ENCODE measurements at regions not wholly inside any gene's neighbourhood (a gene's known extent, or its start where the extent isn't known, plus 50 kb on each side); places are given as distances from the start of the nearest gene placed in this dataset.

DNA sequence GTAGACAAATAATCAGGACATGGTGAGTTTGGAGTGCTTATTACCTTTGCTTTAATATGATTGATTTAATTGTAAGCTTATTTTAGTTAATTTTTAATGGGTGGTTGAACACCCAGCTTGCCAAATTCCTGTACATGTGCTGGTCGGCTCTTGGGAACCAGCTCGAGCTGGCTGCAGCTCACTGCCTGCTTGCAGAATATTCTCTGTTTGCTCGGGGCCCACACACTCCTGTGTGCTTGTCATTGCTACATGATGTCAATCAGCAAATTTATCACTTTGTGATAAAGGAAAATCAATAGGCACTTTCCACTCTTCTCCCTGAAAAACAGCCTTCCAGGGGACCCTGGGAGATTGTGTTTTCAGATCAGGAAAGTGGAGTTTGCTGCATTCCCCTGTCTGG lies 141.1 kb upstream of the LHX5 start:
- DNase-seq (ENCODE audit: low spot score): no peak

DNA sequence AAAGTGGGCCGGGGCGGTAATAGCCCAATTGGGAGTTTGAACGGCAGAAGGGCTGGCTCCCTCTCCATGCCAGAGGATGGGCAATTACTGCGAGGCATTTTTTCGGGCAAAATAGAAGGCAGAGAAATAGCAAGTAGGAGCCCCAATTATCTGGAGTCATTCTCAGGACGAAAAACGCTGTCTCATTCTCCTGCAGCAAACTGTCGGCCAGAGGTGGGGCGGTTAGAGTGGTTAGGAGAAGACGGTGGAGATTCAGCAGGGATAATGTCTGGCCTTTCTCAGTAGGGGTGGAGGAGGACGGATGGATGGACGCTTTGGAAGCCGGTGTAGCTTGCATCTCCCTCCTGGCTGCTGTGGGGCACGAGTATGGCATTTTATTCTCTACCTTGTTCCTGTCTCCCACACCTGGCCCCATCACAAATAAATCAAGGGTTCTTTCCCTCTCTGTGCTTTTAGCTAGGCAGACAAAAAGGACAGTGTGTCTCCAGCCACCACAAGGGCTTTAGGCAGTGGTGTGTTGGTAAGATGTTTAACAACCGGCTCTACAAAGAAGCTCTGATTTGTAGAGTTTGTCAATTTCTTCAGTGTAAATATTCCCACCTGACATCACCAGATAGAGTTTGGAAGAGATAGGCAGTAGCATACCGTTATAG lies 140.5 kb upstream of the LHX5 start:
- no peak for DNase-seq (ENCODE audit: low spot score)

DNA sequence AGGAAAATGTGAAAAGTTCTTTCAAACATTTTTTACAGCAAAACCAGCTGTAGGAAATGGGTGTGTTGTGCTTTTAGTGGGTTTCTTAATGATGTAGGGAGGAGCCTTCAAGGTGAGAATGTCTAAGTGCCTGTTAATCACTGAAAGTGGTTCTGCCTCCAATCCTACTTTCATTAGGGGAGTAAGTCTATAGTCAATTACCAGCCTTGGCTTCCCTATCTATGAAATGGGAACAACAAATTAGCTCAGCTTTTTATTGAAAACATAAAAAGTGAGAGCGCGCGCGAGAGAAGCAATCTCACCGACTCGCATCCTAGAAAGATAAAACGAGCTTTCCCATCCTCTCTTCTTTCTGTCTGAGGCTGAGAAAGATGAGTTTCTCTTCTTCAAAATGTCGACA lies 140.0 kb upstream of the LHX5 start:
- DNase-seq (ENCODE audit: low spot score): no peak

DNA sequence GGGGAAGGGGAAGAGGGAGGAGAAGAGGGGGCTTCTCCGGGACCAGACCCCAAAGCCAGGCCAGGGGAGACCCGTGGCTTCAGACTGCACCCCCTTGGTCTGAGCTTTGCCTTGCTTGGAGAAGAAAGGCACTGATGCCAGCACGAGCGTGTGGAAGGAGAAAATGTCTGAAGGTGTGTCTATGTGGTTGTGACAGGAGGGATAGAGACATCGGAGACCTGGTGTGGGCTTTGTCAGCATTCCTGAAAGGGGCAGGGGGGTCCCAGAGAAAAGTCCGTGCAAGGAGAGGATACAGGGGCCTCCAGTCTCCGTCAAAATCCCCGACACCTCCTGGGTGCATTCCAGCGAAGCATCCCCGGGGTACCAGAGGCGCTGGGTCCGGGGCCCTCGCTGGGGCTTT lies 139.0 kb upstream of the LHX5 start:
- DNase-seq (ENCODE audit: low spot score): no peak

DNA sequence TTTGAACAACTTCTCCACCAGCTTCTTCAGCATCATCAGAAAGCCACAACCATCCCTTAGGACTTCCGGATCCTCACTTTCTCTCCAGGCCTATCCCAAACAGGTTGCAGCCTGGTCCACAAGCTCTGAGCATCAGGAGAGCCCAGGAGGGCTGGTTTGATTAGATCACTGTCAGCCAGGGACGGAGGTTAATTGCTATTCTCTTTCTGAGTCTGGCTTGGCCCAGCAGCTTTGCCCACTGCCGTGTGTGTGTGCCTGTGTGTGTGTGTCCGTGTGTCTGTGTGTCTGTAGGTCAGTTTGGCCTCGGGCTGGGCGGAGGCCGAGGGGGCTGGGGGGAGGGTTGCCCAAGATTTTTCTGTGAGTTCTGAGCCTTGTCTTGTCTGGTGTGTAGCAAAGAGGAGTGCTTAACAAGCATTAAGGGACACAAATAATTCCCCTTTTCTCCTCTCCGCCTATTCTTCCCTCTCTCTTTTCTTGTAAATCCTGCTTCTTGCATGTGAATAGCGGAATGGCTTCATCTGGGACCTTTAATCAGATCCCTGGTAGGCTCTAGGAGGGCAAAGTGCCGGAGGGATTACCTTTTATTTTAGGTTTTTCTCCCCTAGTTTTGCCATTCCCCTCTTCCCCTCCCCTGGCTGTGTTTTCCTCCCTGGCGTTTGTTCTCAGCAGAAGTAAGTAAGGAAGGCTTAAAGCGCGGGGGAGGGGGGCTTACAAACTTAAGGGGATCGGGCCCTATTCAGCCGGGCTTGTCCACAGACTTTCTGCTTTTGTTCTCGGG lies 138.2 kb upstream of the LHX5 start:
- DNase-seq (ENCODE audit: low spot score): no peak

DNA sequence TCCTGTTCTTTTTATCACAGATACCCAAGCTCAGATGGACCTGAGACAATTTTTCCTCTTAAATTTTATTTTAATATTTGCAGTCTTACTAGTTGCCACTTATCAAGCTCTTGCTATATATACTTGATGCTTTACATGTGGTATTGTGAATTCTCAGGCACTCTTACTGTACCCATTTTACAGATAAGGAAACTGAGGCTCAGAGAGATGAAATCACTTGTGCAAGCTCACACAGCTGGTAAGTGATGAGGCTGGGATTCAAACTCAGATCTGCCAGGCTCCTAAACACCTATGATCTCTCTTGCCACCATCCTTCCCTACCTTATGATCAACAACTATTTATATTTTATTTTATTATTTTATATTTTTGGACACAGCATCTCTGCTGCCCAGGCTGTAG lies 133.0 kb upstream of the LHX5 start:
- DNase-seq (ENCODE audit: low spot score): no peak

DNA sequence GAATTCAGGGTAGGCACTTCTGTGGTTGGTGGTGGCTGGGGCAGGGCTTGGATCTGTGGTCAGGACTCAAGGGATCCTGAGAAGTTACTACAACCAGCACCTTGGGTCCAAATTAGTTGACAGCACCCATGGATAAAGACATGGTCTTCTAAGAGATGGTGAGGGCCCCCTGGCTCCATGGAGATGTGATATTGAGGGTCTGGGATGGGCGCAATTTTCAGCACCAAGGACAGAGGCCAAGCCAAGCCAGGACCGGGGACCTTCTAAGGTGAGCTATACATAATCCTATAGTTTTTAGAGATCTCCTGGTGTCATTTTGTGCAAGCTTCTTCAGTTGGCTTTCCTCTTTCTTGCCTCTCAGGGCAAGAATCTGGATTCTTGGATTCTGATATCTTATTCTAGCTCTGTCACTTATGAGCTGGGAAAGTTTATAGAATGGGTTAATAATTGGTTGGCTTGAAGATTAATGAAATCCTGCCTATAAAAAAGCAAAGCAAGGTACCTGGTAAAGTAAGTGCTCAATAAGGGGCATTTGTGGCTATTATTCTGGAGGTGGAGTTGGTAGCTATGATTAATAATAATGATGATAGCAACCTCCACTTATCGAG lies 130.1 kb upstream of the LHX5 start:
- no peak for DNase-seq (ENCODE audit: low spot score)

DNA sequence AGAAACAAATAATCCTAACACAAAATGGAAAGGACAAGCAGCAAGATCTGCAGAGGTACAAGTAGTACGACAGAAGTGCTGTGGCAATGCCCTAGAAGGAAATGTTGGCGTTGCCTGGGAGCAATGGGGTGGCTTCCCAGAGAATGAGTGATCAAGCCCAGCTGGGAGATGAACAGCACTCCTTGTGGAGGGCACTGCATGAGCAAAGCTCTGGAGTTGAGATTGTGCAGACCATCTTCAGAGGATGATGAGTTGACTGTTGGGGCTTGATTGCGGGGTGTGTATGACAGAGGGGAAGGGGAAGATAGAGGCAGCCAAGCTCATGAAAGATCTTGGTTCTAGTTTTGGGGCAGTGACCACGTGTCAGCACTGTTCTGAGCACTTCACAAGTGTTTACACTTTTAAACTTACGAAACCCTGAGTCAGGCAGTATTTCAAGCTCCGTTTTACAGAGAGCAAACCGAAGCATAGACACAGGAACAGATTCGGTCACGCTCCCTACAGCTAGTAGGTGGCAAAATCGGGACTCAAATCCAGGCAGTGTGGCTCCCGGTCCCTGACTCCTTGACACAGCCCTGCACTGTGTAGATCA lies 127.2 kb upstream of the LHX5 start:
- DNase-seq (ENCODE audit: low spot score): no peak

DNA sequence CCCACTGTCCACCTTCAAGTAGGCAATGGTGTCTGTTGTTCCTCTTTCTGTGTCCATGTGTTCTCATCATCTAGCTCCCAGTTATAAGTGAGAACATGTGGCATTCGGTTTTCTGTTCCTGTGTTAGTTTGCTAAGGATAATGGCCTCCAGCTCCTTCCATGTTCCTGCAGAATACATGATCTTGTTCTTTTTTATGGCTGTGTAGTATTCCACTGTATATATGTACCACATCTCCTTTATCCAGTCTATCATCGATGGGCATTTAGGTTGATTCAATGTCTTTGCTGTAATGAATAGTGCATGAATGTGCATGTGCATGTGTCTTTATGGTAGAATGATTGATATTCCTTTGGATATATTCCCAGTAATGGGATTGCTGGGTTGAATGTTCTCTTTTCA lies 123.3 kb upstream of the LHX5 start:
- no peak for DNase-seq (ENCODE audit: low spot score)

DNA sequence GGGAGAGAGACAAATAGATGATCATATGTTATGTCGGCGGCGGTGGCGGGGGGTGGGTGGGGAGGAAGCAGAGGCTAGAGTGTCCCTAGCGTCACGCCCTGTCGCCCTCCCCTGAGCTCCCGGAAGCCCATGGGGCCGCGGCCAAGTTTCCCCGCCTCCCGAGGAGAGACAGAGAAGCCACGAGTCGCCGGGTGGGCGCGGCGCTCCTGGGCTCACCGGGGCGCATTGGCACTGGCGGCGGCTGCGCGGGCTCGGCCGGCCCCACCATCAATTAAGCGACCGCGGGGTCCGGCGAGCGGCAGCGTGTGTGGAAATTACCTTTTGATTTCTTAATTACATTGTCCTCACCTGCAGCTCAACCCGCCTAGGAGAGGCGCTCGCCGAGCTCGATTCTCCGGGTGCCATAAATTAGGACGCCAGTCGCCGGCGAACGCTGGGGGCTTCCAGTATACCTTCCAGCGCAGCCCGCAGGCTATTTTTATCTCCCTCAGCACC lies 119.9 kb upstream of the LHX5 start:
- DNase-seq (ENCODE audit: low spot score): no peak

DNA sequence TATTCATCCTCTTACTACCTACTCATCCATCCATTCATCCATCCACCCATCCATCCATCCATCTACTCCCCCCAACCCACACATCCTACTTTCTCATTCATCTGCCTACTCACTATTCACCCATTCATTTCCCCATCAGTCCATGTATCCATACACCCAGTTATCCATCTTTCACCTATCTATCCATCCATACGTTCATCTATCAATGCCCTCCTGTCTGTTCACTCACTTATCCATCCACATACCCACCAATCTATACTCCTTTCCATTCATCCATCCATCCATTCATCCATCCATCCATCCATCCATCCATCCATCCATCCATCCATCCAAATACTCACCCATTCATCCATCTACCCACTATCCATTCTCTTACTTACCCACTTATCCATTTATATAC lies 117.8 kb upstream of the LHX5 start:
- no peak for DNase-seq (ENCODE audit: low spot score)

DNA sequence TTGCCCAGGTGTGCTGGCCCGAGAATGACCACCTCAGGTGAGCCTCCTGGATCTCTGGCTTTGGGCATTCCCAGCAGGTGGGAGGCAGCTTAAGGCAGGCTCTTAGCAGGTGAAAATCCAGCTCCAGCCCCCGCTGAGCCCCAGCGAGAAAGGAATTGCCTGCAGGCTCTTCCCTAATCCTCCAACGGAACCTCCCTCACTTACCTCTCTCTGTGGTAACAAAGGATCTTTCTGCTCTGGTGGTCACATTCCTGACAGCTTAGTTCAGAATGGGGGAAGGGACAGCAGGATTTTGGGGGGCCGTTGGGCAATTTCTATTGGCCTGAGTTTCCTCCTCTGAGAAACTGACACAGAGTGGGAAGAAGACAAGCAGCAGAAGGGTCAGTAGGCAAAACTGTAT lies 116.0 kb upstream of the LHX5 start:
- no peak for DNase-seq (ENCODE audit: low spot score)

DNA sequence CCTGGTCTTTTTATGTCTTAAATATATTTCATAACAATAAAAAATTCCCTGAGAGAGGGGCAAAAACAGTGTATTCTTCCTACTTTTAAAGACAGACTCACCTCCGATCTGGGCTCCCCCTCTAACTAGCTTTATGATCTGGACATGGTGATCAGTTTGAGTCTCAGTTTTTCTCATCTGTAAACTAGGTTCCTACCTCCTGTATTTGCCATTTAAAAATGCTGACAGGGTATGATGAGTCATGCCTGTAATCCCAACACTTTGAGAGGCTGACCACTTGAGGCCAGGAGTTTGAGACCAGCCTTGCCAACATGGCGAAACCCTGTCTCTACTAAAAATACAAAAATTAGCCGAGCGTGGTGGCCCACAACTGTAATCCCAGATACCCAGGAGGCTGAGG lies 114.8 kb upstream of the LHX5 start:
- no peak for DNase-seq (ENCODE audit: low spot score)

DNA sequence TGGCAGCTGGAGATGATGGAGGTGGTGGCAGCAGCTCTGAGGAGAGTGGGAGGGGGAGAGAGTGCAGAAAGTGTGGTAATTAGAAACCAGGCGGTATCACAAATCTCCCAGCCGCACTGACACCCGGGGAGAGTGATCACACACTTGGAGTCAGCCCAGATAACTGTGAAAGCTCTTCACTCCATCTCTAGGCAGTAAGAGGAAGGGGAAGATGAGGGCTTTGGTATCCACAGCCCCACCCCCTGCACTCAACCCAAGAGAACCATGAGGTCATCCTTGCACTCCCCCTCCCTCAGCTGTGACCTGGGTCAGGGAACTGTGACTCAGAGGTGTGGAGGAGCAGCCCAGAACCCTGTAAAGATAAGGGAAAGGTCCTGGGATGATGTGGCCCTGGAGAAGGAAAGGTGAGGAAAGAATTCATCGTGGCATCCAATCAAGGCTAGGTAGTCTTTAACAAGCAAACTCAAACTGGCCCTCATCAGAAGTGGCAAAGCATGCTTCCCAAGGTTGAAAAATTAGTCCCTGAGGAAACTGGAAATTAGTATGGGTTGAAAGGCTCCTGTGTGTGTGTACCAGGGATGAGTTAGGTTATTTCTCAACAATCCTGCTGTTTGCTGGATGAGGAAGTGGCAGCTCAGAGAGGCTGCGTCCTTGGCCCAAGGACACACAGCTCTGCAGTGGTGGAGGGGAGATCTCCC lies 111.0 kb upstream of the LHX5 start:
- DNase-seq (ENCODE audit: low spot score): no peak

DNA sequence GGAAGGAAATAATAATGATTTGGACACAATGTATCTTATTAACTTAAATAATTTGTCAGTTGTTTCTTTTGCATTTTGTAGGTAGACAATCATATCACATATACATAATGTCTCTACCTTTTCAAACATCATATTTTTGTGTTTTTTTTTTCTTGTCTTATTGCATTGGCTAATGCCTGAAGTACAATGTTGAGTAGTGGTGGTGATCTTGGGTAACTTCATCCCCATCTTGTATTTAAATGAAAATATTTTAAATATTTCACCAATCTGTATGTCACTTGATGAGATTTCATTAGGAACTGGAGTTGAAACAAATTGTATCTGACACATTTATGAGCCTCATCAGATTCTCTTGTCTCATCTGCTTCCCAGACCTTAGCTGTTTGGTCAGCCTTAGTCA lies 109.7 kb upstream of the LHX5 start:
- no peak for DNase-seq (ENCODE audit: low spot score)

DNA sequence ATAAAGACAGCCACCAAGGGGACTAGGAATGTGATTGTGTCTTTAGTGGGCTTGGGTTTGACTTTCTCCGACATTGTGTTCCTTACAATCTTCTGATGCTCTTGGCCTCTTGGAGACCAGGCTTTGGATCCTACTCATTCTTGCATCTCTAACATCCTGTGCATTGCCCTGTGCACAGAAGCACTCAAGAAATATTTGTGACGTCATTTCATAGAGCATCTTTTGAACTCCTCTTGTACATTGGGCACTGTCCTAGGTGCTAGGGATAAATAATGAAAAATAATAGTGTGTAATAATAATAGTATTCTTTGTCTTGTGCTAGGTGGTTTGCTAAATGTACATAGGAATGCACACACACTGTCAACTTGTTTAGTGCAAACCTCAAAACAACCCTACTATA lies 108.8 kb upstream of the LHX5 start:
- no peak for DNase-seq (ENCODE audit: low spot score)

DNA sequence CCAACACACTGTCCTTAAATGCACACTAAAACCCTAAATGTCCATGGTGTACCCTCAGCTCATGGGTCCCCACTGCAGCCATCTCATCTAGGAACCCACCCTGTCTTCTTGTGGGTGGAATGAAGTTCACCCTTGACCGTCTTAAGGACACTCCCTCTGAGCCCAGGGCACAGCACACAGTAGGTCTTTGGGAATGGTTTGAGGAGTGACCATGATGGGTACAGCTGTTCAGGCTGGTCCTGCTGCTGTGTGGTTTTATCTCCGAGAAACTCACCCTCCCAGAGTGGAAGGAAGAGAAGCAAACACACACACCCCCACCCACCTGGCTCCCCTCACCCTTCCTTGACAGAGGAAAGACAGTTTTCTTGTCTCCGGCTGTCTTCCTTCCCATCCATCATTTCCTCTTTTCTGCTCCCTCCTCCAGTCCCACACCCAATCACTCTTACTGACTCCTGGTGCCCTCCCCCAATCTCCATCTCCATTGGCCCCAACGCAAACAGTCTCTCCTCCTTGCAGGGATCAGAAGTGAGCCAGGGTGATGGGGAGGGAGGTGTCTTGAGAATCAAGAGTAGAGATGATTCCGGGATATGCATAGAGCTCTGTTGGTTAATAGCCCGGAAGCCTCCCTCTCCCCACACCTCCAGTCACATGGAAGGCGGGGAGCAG lies 105.9 kb upstream of the LHX5 start:
- no peak for DNase-seq (ENCODE audit: low spot score)

DNA sequence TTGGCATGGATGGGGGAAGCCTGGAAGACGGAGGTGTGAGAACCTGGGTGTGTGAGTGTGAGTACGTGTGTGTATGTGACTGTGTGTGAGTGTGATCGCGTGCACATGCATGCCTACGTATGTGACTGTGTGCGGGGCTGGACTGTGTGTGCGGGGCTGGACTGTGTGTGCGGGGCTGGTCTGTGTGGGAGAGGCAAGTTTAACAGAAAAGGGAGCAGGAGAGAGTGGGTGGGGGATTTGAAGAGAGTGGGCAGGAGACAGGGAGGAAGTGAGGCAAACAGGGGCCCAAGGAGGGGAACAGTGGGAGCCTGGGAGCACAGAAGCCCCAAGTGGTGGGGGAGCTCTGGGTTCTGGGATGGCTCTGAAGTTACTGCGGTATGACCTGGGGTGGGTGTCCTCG lies 103.7 kb upstream of the LHX5 start:
- DNase-seq (ENCODE audit: low spot score): no peak

DNA sequence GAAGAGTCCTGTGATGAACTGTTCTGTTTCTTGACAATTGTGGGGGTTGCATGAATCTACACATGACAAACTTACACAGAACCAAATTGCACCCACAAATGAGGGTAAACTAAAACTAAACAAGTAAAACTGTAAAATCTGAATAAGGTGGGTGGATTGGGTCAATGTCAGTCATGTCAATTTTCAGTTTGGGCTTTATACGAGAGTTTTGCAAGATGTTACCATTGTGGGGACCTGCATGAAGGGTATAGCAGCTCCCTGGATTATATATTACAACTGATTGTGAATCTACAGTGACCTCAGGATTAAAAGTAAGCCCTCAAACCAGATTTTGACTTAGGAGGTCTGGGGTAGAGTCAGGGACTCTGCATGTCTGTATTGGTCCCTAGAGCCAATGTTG lies 101.5 kb upstream of the LHX5 start:
- no peak for DNase-seq (ENCODE audit: low spot score)

DNA sequence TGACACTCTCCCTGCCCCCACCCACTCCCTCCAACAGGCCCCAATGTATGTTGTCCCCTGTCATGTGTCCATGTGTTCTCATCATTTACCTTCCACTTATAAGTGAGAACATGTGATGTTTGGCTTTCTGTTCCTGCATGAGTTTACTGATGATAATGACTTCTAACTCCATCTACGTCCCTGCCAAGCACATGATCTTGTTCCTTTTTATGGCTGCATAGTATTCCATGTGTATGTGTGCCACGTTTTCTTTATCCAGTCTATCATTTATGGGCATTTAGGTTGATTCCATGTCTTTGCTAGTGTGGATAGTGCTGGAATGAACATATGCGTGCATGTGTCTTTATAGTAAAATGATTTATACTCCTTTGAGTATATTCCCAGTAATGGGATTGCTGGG lies 100.0 kb upstream of the LHX5 start:
- DNase-seq (ENCODE audit: low spot score): no peak

DNA sequence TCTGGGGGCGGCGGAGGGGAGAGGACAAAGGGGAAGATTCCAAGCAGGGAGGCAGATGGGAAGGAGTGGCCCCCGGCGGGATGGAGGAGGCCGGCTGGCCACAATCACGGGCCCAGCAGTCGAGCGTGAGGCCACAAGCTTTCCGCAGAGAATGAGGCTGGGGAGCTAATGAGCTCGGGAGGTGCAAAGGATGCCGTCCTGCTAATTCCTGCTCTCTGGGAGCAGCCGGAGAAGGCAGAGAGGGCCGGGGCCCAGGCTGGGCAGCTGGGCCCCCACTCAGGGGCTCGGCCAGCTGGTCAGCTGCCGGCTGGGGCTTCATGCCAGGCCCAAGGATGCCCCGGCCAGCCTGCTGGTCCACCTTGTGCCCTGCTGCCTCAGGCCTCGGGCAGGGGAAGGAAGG lies 98.1 kb upstream of the LHX5 start:
- no peak for DNase-seq (ENCODE audit: low spot score)

DNA sequence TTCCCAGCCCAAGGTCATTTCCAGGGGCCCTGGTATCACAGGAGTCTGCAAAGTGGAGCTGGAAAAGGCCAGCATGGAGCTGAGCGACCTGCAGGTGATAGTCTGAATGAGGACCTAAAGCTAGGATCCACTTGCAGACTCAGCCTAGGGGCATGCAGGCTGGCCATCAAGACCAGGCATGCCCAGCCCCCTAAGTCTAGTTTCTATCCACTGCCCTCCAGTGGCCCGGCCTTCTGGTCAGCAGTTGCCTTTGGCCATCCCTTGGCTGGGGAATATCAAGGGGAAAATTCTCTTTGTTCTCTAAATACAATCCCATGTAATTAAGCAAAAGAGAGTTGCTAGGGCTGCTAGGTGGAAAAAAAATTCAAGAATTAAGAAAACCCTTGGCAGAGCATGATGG lies 96.3 kb upstream of the LHX5 start:
- DNase-seq (ENCODE audit: low spot score): no peak

All from GM03348 (cell line).